Tibial artery (tissue), 4 donors: ENCODE measurements at regions not wholly inside any gene's neighbourhood (a gene's known extent, or its start where the extent isn't known, plus 50 kb on each side); places are given as distances from the start of the nearest gene placed in this dataset.

Experiments used
- DNase-seq, 2 donors: peaks; one replicate each; pipeline ENCODE4 v3.0.0-alpha.2; 2019
- H3K27ac ChIP-seq, 2 donors: fragments of 200-600 bp; sonication (generic) in 1 of 2; 1 replicate in 1 of 2; 2 replicates in 1 of 2; pipeline ENCODE4 v1.5.1; 2018 to 2019; ENCODE audit warnings: mild to moderate bottlenecking in 1 of 2
- H3K27me3 ChIP-seq, 2 donors: fragments of 200-600 bp; sonication (generic) in 1 of 2; one replicate each; pipeline versions ENCODE4 v1.5.1 to v1.6.0; 2016 to 2019
- H3K36me3 ChIP-seq, 3 donors: fragments of 200-600 bp; sonication (generic) in 2 of 3; one replicate each; pipeline ENCODE4 v1.5.1; 2016 to 2019; ENCODE audit warnings: mild to moderate bottlenecking in 2 of 3
- H3K4me1 ChIP-seq, 4 donors: fragments of 200-600 bp; sonication (generic) in 2 of 4; 1 replicate in 3 of 4; 2 replicates in 1 of 4; pipeline ENCODE4 v1.5.1; 2016 to 2019
- H3K4me3 ChIP-seq, 2 donors: fragments of 200-600 bp; sonication (generic) in 1 of 2; 1 replicate in 1 of 2; 2 replicates in 1 of 2; pipeline ENCODE4 v1.5.1; 2018 to 2019; ENCODE audit warnings: mild to moderate bottlenecking in 2 of 2
- H3K9me3 ChIP-seq, 3 donors: fragments of 200-600 bp; sonication (generic) in 1 of 3; one replicate each; pipeline ENCODE4 v1.5.1; 2016 to 2019
- intact Hi-C: fragments of 100-400 bp; cut with DNase I; formaldehyde crosslinking; loops from one replicate; pipeline ENCODE4 v1.15.0; 2023; ENCODE audit warnings: low total_unique reads
- TF ChIP-seq, protein P1 (sequence below), 2 experiments: fragments of 200-600 bp in 1 of 2; fragments of 450-650 bp in 1 of 2; IDR thresholded peaks; one replicate each; pipeline ENCODE4 v1.5.1; 2017 to 2019; ENCODE audit warnings: antibody characterized with exemption in 2 of 2, mild to moderate bottlenecking in 1 of 2, moderate library complexity in 1 of 2

GRCh38 chr4:112966701-112967488 lies 82.6 kb upstream of the ANK2 start:
- H3K9me3 ChIP-seq = no peaks in the 10 kb centered on the region
- TF ChIP-seq, protein P1, sequence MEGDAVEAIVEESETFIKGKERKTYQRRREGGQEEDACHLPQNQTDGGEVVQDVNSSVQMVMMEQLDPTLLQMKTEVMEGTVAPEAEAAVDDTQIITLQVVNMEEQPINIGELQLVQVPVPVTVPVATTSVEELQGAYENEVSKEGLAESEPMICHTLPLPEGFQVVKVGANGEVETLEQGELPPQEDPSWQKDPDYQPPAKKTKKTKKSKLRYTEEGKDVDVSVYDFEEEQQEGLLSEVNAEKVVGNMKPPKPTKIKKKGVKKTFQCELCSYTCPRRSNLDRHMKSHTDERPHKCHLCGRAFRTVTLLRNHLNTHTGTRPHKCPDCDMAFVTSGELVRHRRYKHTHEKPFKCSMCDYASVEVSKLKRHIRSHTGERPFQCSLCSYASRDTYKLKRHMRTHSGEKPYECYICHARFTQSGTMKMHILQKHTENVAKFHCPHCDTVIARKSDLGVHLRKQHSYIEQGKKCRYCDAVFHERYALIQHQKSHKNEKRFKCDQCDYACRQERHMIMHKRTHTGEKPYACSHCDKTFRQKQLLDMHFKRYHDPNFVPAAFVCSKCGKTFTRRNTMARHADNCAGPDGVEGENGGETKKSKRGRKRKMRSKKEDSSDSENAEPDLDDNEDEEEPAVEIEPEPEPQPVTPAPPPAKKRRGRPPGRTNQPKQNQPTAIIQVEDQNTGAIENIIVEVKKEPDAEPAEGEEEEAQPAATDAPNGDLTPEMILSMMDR (IDR thresholded peaks at IDR 0.05) = no peak
- H3K4me3 ChIP-seq = no peak overlapping the region
- DNase-seq = no peak
- no peaks in the 10 kb centered on the region for H3K27me3 ChIP-seq
- no peaks in the 10 kb centered on the region for H3K36me3 ChIP-seq
- H3K4me1 ChIP-seq = no peaks in the 10 kb centered on the region
- no peak overlapping the region for H3K27ac ChIP-seq
- intact Hi-C loops = no loop called here

- no peak for DNase-seq
- intact Hi-C loops = no loop called here
- Histone ChIP-seq H3K4me3 (no peak overlapping the region), H3K27me3 (no peaks in the 10 kb centered on the region), H3K36me3 (no peaks in the 10 kb centered on the region), H3K4me1 (no peaks in the 10 kb centered on the region), H3K9me3 (no peaks in the 10 kb centered on the region), H3K27ac (no peak overlapping the region)
- TF ChIP-seq, protein P1 (IDR thresholded peaks at IDR 0.05) = no peak
Measured at GRCh38 chr4:112968451-112969159, 80.8 kb upstream of the ANK2 start.

DNA sequence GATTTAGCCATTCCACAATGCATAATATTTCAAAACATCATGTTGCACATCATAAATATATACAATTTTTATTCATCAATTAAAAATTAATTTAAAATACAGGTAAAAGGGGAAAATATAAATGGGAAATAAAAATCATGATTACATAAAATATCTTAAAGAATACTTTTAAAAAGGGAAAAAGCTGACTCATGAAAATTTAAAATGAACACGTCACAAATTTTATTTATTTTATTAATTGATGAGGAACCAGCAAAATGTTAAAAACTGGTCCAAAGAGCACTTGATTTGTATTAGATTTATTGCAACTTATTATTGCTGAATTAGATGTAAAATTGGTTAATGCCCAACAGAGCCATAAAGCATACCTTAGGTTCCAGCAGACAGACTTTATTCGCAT lies 78.5 kb upstream of the ANK2 start:
- Histone ChIP-seq H3K4me1 (no peaks in the 10 kb centered on the region), H3K27ac (no peak overlapping the region), H3K27me3 (no peaks in the 10 kb centered on the region), H3K4me3 (no peak overlapping the region), H3K36me3 (no peaks in the 10 kb centered on the region), H3K9me3 (no peaks in the 10 kb centered on the region)
- TF ChIP-seq, protein P1 (IDR thresholded peaks at IDR 0.05) = no peak
- DNase-seq = no peak
- intact Hi-C loops = no loop called here

DNA sequence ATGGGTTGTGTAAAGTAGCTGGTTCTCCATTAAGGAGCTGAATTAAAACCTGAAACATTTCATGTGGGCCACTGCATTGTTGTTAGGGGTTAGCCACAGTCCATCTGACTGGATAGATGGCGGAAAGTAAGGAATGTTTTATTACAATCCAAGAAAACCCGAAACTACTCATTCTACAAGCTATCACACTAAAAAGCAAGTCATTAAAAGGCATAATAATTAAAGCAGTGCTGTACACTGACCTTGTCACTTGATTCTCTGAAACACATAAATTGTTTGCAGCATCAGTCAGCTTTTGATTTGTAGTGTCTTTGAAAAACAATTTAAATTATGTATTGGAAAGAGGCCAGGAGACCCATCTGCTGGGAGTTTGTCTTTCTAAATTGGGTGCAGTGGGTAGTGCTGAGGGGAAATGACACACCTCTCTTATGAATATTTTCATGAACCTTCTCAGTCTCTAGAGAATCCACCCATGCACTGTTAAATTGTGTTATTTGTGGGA lies 75.7 kb upstream of the ANK2 start:
- no peaks in the 10 kb centered on the region for H3K36me3 ChIP-seq
- H3K4me3 ChIP-seq = no peak overlapping the region
- TF ChIP-seq, protein P1 (IDR thresholded peaks at IDR 0.05) = no peak
- intact Hi-C loops = no loop called here
- H3K27ac ChIP-seq = no peak overlapping the region
- no peak for DNase-seq
- no peaks in the 10 kb centered on the region for H3K4me1 ChIP-seq
- H3K27me3 ChIP-seq = no peaks in the 10 kb centered on the region
- no peaks in the 10 kb centered on the region for H3K9me3 ChIP-seq

- no peaks in the 10 kb centered on the region for H3K4me1 ChIP-seq
- TF ChIP-seq, protein P1 (IDR thresholded peaks at IDR 0.05) = no peak
- no peak overlapping the region for H3K27ac ChIP-seq
- no peak overlapping the region for H3K4me3 ChIP-seq
- intact Hi-C loops = no loop called here
- H3K27me3 ChIP-seq = no peaks in the 10 kb centered on the region
- DNase-seq = no peak
- H3K36me3 ChIP-seq = no peaks in the 10 kb centered on the region
- no peaks in the 10 kb centered on the region for H3K9me3 ChIP-seq
Measured at GRCh38 chr4:112975567-112976355, 73.7 kb upstream of the ANK2 start.
